Neural progenitor cell (in vitro differentiated cells): ENCODE measurements at regions not wholly inside any gene's neighbourhood (a gene's known extent, or its start where the extent isn't known, plus 50 kb on each side); places are given as distances from the start of the nearest gene placed in this dataset.

Experiments used
- EZH2 ChIP-seq: fragments of 200-600 bp; sonication (generic); IDR thresholded peaks from 2 replicates; pipeline ENCODE4 v1.6.1; 2017; ENCODE audit warnings: antibody characterized with exemption, mild to moderate bottlenecking, moderate library complexity
- TF ChIP-seq, protein P1 (sequence below): fragments of 200-600 bp; sonication (generic); IDR thresholded peaks from 2 replicates; pipeline ENCODE4 v1.5.1; 2017; ENCODE audit warnings: antibody characterized with exemption, mild to moderate bottlenecking

DNA sequence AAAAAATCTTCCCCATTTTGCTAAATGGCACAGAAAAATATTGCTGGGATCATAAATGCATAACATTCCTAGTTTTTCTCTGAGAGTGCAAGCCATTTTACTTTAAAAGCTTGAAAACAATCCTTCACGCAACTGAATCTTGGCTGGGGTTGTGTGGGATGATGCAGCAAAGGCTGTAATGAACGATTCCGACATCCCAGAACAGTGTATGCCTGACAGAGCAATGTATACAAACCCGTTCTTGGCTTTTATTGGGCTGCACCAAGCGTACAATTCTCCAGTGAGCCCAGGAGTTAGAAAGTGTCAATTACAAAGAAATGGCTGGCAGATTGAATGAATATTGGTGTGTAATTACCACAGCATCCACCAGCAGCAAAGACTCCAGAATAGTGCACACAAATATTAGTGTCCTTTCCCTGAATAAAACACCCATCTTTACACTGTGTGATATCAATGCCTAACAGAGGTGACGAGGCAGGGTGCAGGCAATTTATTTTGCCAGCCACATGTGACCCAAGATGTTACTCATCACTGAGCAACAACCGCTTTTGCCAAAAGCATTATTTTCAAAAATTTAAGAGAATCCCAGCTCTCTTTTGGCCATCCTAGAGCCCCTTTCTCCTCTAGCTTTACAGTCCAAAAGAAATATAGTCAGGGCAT lies 578.6 kb upstream of the CHAC2 start:
- TF ChIP-seq, protein P1, sequence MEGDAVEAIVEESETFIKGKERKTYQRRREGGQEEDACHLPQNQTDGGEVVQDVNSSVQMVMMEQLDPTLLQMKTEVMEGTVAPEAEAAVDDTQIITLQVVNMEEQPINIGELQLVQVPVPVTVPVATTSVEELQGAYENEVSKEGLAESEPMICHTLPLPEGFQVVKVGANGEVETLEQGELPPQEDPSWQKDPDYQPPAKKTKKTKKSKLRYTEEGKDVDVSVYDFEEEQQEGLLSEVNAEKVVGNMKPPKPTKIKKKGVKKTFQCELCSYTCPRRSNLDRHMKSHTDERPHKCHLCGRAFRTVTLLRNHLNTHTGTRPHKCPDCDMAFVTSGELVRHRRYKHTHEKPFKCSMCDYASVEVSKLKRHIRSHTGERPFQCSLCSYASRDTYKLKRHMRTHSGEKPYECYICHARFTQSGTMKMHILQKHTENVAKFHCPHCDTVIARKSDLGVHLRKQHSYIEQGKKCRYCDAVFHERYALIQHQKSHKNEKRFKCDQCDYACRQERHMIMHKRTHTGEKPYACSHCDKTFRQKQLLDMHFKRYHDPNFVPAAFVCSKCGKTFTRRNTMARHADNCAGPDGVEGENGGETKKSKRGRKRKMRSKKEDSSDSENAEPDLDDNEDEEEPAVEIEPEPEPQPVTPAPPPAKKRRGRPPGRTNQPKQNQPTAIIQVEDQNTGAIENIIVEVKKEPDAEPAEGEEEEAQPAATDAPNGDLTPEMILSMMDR, result no peak
- no peak for TF ChIP-seq EZH2
